GM12878 (cell line): ENCODE measurements at regions not wholly inside any gene's neighbourhood (a gene's known extent, or its start where the extent isn't known, plus 50 kb on each side); places are given as distances from the start of the nearest gene placed in this dataset.

Experiments
- ATAC-seq: fragments of 200-7000 bp; cut with Tn5 transposase; 3 replicates; pipeline ENCODE4 v1.9.1; 2020; ENCODE audit warnings: mild to moderate bottlenecking, moderate library complexity
- BruUV-seq: library from RNA; stranded (reverse); fragments of 400-500 nt; replicated peaks from 2 replicates; lab custom pipeline; 2021; lab: Mats Ljungman, UMichigan
- CTCF ChIA-PET: fragments of 300-600 bp; sonication (Branson Sonifier 250); formaldehyde crosslinking; extraction: SDS; loops from one replicate; lab custom pipeline; 2021; ENCODE audit warnings: inconsistent platforms; lab: Yijun Ruan, JAX
- POLR2A ChIA-PET: fragments of 350-600 bp; formaldehyde crosslinking; extraction: SDS; loops from one replicate; lab custom pipeline; 2021; ENCODE audit warnings: inconsistent platforms; lab: Charles Lee
- RAD21 ChIA-PET: fragments of 300-600 bp; sonication (Branson Sonifier 250); formaldehyde crosslinking; loops from one replicate; lab custom pipeline; 2023; ENCODE audit warnings: antibody characterized with exemption; ENCODE audit not compliant: unreplicated experiment; lab: Charles Lee
- SMC1A ChIA-PET: fragments of 300-600 bp; sonication (Branson Sonifier 250); formaldehyde crosslinking; loops from one replicate; lab custom pipeline; 2023; ENCODE audit not compliant: unreplicated experiment, uncharacterized antibody; lab: Charles Lee
- DNase-seq: peaks from one replicate; pipeline ENCODE4 v3.0.0-alpha.2; 2011; ENCODE audit warnings: low read depth, low spot score
- FAIRE-seq: peaks from 3 replicates; lab custom pipeline; 2011; peaks lifted over from hg19 to GRCh38; lab: Jason Lieb, UNC
- H2AFZ ChIP-seq: 2 replicates; pipeline ENCODE4 v1.6.0; 2011; ENCODE audit warnings: low read depth, low read length, control low read depth; ENCODE audit not compliant: control insufficient read depth
- H3K27ac ChIP-seq: 2 replicates; pipeline ENCODE4 v1.5.1; 2011; ENCODE audit warnings: control low read depth; ENCODE audit not compliant: control insufficient read depth, insufficient read depth
- H3K27me3 ChIP-seq, 2 experiments: replicated peaks in 1 of 2; 2 replicates each; pipeline versions ENCODE4 v1.6.0 to v1.6.1; 2011; ENCODE audit warnings: low read length in 1 of 2; ENCODE audit not compliant: control insufficient read depth in 2 of 2, insufficient read depth in 2 of 2
- H3K36me3 ChIP-seq, 2 experiments: 2 replicates each; pipeline ENCODE4 v1.5.1; 2011; ENCODE audit warnings: low read length in 1 of 2; ENCODE audit not compliant: control insufficient read depth in 2 of 2, insufficient read depth in 2 of 2
- H3K4me1 ChIP-seq: 2 replicates; pipeline ENCODE4 v1.6.1; 2011; ENCODE audit warnings: mild to moderate bottlenecking, low read length, moderate library complexity, mixed read lengths; ENCODE audit not compliant: control insufficient read depth, insufficient read depth
- H3K4me2 ChIP-seq: 2 replicates; pipeline ENCODE4 v1.6.0; 2011; ENCODE audit warnings: control low read depth; ENCODE audit not compliant: control insufficient read depth, insufficient read depth
- H3K4me3 ChIP-seq: fragments of 200-600 bp; sonication (generic); 2 replicates; pipeline ENCODE4 v1.5.1; 2016
- H3K79me2 ChIP-seq: 2 replicates; pipeline ENCODE4 v1.6.0; 2011; ENCODE audit warnings: low read length; ENCODE audit not compliant: control insufficient read depth, insufficient read depth
- H3K9ac ChIP-seq: 2 replicates; pipeline ENCODE4 v1.8.0; 2011; ENCODE audit warnings: low read length, control low read depth, mixed read lengths; ENCODE audit not compliant: control insufficient read depth, insufficient read depth
- H3K9me3 ChIP-seq: replicated peaks from 3 replicates; pipeline ENCODE4 v1.5.1; 2011; ENCODE audit warnings: mild to moderate bottlenecking, low read length; ENCODE audit not compliant: control insufficient read depth, insufficient read depth
- H4K20me1 ChIP-seq: 2 replicates; pipeline ENCODE4 v1.6.0; 2011; ENCODE audit not compliant: control insufficient read depth, insufficient read depth
- EGR1 ChIP-seq, 2 experiments: IDR thresholded peaks; 1 replicate in 1 of 2; 2 replicates in 1 of 2; pipeline ENCODE4 v1.6.1; 2011 to 2012; ENCODE audit warnings: low read depth in 2 of 2, low read length in 2 of 2, borderline replicate concordance in 1 of 2, mild to moderate bottlenecking in 1 of 2, moderate library complexity in 1 of 2
- NFYB ChIP-seq: IDR thresholded peaks from 2 replicates; pipeline ENCODE4 v1.6.1; 2011; ENCODE audit warnings: low read depth, mild to moderate bottlenecking, low read length, improper control_type of control experiment, moderate library complexity; ENCODE audit not compliant: insufficient read depth
- TAF1 ChIP-seq: IDR thresholded peaks from 2 replicates; pipeline ENCODE4 v1.6.1; 2011; ENCODE audit warnings: mild to moderate bottlenecking, low read depth, low read length, borderline replicate concordance
- WGBS: methylation state at CpG from one replicate; pipeline ENCODE4 v1.1.6; 2016; ENCODE audit warnings: low lambda C conversion rate; ENCODE audit not compliant: insufficient replicate concordance, insufficient coverage; ENCODE audit errors: missing lambda C conversion rate; 5-methylcytosine and 5-hydroxymethylcytosine counted together
- in situ Hi-C: fragments of 300-500 bp; cut with MboI; formaldehyde crosslinking; loops from 9 replicates; pipeline ENCODE4 v1.14.3; 2018; ENCODE audit warnings: mixed read lengths
- intact Hi-C: fragments of 100-400 bp; cut with micrococcal nuclease; formaldehyde crosslinking; loops from one replicate; pipeline ENCODE4 v1.14.2; 2022; ENCODE audit not compliant: unreplicated experiment

GRCh38 chr20:51172558-51173428 lies 149.9 kb upstream of the KCNG1 start:
- no peak for TF ChIP-seq EGR1 (IDR thresholded peaks at IDR 0.05; ENCODE audit: borderline replicate concordance in 1 of 2, low read depth in 2 of 2, low read length in 2 of 2)
- TF ChIP-seq NFYB: peak; percentile 80
- Histone ChIP-seq H3K9me3 (no peaks in the 10 kb centered on the region), H3K27ac (no peak overlapping the region), H3K36me3 (no peaks in the 10 kb centered on the region), H2AFZ (no peak overlapping the region), H3K4me3 (no peak overlapping the region), H3K27me3 (peaks cover 0 to 3% of the 10 kb centered on the region in 2 experiments; a peak in 2 of 4 replicates), H3K9ac (no peak overlapping the region), H4K20me1 (no peaks in the 10 kb centered on the region), H3K4me2 (no peak overlapping the region), H3K4me1 (no peaks in the 10 kb centered on the region), H3K79me2 (no peaks in the 10 kb centered on the region)
- in situ Hi-C loops: no loop called here
- DNase-seq (no peak), FAIRE-seq (no peak), ATAC-seq (no peak)
- intact Hi-C loops: no loop called here
- WGBS: 57% methylated on average over 6 of the region's 6 CpGs
- no TSS peak for BruUV-seq
- CTCF ChIA-PET: interaction anchor here (0.7 to 0.9 kb wide), 2 partner anchors 185 to 622 kb away, joined by 3 read pairs; no protein-coding TSS in a partner anchor
- SMC1A ChIA-PET: no interaction called here
- RAD21 ChIA-PET: no interaction called here
- POLR2A ChIA-PET: no interaction called here

- Histone ChIP-seq H3K27ac (no peak overlapping the region), H2AFZ (no peak overlapping the region), H3K4me3 (no peak overlapping the region), H3K27me3 (peaks cover 0 to 2% of the 10 kb centered on the region in 2 experiments; a peak in 2 of 4 replicates), H4K20me1 (no peaks in the 10 kb centered on the region), H3K79me2 (no peaks in the 10 kb centered on the region), H3K4me2 (no peak overlapping the region), H3K9me3 (no peaks in the 10 kb centered on the region), H3K4me1 (no peaks in the 10 kb centered on the region), H3K36me3 (no peaks in the 10 kb centered on the region), H3K9ac (no peak overlapping the region)
- DNase-seq: no peak
- BruUV-seq: no TSS peak
- in situ Hi-C loops: no loop called here
- ATAC-seq: no peak
- ChIA-PET CTCF (interaction anchor here (1.0 kb wide), 1 partner anchor 110 kb away, joined by 3 read pairs; no protein-coding TSS in a partner anchor), SMC1A (no interaction called here), POLR2A (no interaction called here), RAD21 (no interaction called here)
- intact Hi-C loops: no loop called here
- WGBS: 0% methylated on average over 2 of the region's 2 CpGs
- FAIRE-seq: no peak
- TF ChIP-seq TAF1: no peak
Observed at GRCh38 chr20:51171141-51171540, 148.2 kb upstream of the KCNG1 start.
